ENCODE measurements at regions not wholly inside any gene's neighbourhood (a gene's known extent, or its start where the extent isn't known, plus 50 kb on each side); places are given as distances from the start of the nearest gene placed in this dataset.

- H3K27me3 ChIP-seq (ENCODE audit: control insufficient read depth in 1 of 2, insufficient read depth in 2 of 2, low read length in 2 of 2) = peaks cover 0 to 2% of the 10 kb centered on the region in 2 donors
- no peaks in the 10 kb centered on the region for H3K9me3 ChIP-seq (ENCODE audit: control insufficient read depth in 2 of 2, low read length in 2 of 2)
- no peaks in the 10 kb centered on the region for H3K36me3 ChIP-seq (ENCODE audit: control insufficient read depth in 2 of 2, insufficient read depth in 2 of 2, low read length in 2 of 2)
- H3K27ac ChIP-seq (ENCODE audit: low read length) = no peak overlapping the region
- no peak overlapping the region for H3K4me3 ChIP-seq (ENCODE audit: low read length in 2 of 2)
- no peak overlapping the region for H3K9ac ChIP-seq (ENCODE audit: low read length in 2 of 2)
- H3K4me1 ChIP-seq (ENCODE audit: control insufficient read depth, insufficient read depth, low read length) = no peaks in the 10 kb centered on the region
These were observed 66.8 kb upstream of the RFC3 start for GRCh38 chr13:33751151-33751550.

- Histone ChIP-seq H3K36me3 (ENCODE audit: control insufficient read depth in 2 of 2, insufficient read depth in 2 of 2, low read length in 2 of 2) (no peaks in the 10 kb centered on the region), H3K27me3 (ENCODE audit: control insufficient read depth in 1 of 2, insufficient read depth in 2 of 2, low read length in 2 of 2) (peaks cover 0 to 2% of the 10 kb centered on the region in 2 donors), H3K4me1 (ENCODE audit: control insufficient read depth, insufficient read depth, low read length) (no peaks in the 10 kb centered on the region), H3K9ac (ENCODE audit: low read length in 2 of 2) (no peak overlapping the region), H3K4me3 (ENCODE audit: low read length in 2 of 2) (no peak overlapping the region), H3K9me3 (ENCODE audit: control insufficient read depth in 2 of 2, low read length in 2 of 2) (no peaks in the 10 kb centered on the region), H3K27ac (ENCODE audit: low read length) (no peak overlapping the region)
These were observed 65.9 kb upstream of the RFC3 start for GRCh38 chr13:33752094-33752493.

GRCh38 chr13:33752597-33752996, 65.4 kb upstream of the RFC3 start:
- Histone ChIP-seq H3K9me3 (ENCODE audit: control insufficient read depth in 2 of 2, low read length in 2 of 2) (no peaks in the 10 kb centered on the region), H3K27ac (ENCODE audit: low read length) (no peak overlapping the region), H3K4me1 (ENCODE audit: control insufficient read depth, insufficient read depth, low read length) (no peaks in the 10 kb centered on the region), H3K36me3 (ENCODE audit: control insufficient read depth in 2 of 2, insufficient read depth in 2 of 2, low read length in 2 of 2) (no peaks in the 10 kb centered on the region), H3K4me3 (ENCODE audit: low read length in 2 of 2) (no peak overlapping the region), H3K27me3 (ENCODE audit: control insufficient read depth in 1 of 2, insufficient read depth in 2 of 2, low read length in 2 of 2) (peaks cover 0 to 2% of the 10 kb centered on the region in 2 donors), H3K9ac (ENCODE audit: low read length in 2 of 2) (no peak overlapping the region)

- Histone ChIP-seq H3K36me3 (ENCODE audit: control insufficient read depth in 2 of 2, insufficient read depth in 2 of 2, low read length in 2 of 2) (no peaks in the 10 kb centered on the region), H3K4me1 (ENCODE audit: control insufficient read depth, insufficient read depth, low read length) (no peaks in the 10 kb centered on the region), H3K9ac (ENCODE audit: low read length in 2 of 2) (no peak overlapping the region), H3K4me3 (ENCODE audit: low read length in 2 of 2) (no peak overlapping the region), H3K27ac (ENCODE audit: low read length) (no peak overlapping the region), H3K27me3 (ENCODE audit: control insufficient read depth in 1 of 2, insufficient read depth in 2 of 2, low read length in 2 of 2) (peaks cover 0 to 2% of the 10 kb centered on the region in 2 donors), H3K9me3 (ENCODE audit: control insufficient read depth in 2 of 2, low read length in 2 of 2) (no peaks in the 10 kb centered on the region)
These were observed 61.0 kb upstream of the RFC3 start for GRCh38 chr13:33756929-33757328.

GRCh38 chr13:33757713-33758112, 60.2 kb upstream of the RFC3 start:
- Histone ChIP-seq H3K9ac (ENCODE audit: low read length in 2 of 2) (no peak overlapping the region), H3K36me3 (ENCODE audit: control insufficient read depth in 2 of 2, insufficient read depth in 2 of 2, low read length in 2 of 2) (no peaks in the 10 kb centered on the region), H3K9me3 (ENCODE audit: control insufficient read depth in 2 of 2, low read length in 2 of 2) (no peaks in the 10 kb centered on the region), H3K4me3 (ENCODE audit: low read length in 2 of 2) (no peak overlapping the region), H3K4me1 (ENCODE audit: control insufficient read depth, insufficient read depth, low read length) (no peaks in the 10 kb centered on the region), H3K27me3 (ENCODE audit: control insufficient read depth in 1 of 2, insufficient read depth in 2 of 2, low read length in 2 of 2) (no peaks in the 10 kb centered on the region), H3K27ac (ENCODE audit: low read length) (no peak overlapping the region)

GRCh38 chr13:33758113-33758512, 59.8 kb upstream of the RFC3 start:
- no peaks in the 10 kb centered on the region for H3K9me3 ChIP-seq (ENCODE audit: control insufficient read depth in 2 of 2, low read length in 2 of 2)
- H3K36me3 ChIP-seq (ENCODE audit: control insufficient read depth in 2 of 2, insufficient read depth in 2 of 2, low read length in 2 of 2) = no peaks in the 10 kb centered on the region
- no peak overlapping the region for H3K9ac ChIP-seq (ENCODE audit: low read length in 2 of 2)
- H3K4me3 ChIP-seq (ENCODE audit: low read length in 2 of 2) = no peak overlapping the region
- H3K27me3 ChIP-seq (ENCODE audit: control insufficient read depth in 1 of 2, insufficient read depth in 2 of 2, low read length in 2 of 2) = no peaks in the 10 kb centered on the region
- no peak overlapping the region for H3K27ac ChIP-seq (ENCODE audit: low read length)
- no peaks in the 10 kb centered on the region for H3K4me1 ChIP-seq (ENCODE audit: control insufficient read depth, insufficient read depth, low read length)

- Histone ChIP-seq H3K9me3 (ENCODE audit: control insufficient read depth in 2 of 2, low read length in 2 of 2) (no peaks in the 10 kb centered on the region), H3K4me3 (ENCODE audit: low read length in 2 of 2) (no peak overlapping the region), H3K27ac (ENCODE audit: low read length) (no peak overlapping the region), H3K27me3 (ENCODE audit: control insufficient read depth in 1 of 2, insufficient read depth in 2 of 2, low read length in 2 of 2) (no peaks in the 10 kb centered on the region), H3K4me1 (ENCODE audit: control insufficient read depth, insufficient read depth, low read length) (no peaks in the 10 kb centered on the region), H3K36me3 (ENCODE audit: control insufficient read depth in 2 of 2, insufficient read depth in 2 of 2, low read length in 2 of 2) (no peaks in the 10 kb centered on the region), H3K9ac (ENCODE audit: low read length in 2 of 2) (no peak overlapping the region)
These were observed 56.2 kb upstream of the RFC3 start for GRCh38 chr13:33761740-33762139.

- peaks cover 0 to 2% of the 10 kb centered on the region in 2 donors for H3K9me3 ChIP-seq (ENCODE audit: control insufficient read depth in 2 of 2, low read length in 2 of 2)
- no peaks in the 10 kb centered on the region for H3K36me3 ChIP-seq (ENCODE audit: control insufficient read depth in 2 of 2, insufficient read depth in 2 of 2, low read length in 2 of 2)
- H3K4me1 ChIP-seq (ENCODE audit: control insufficient read depth, insufficient read depth, low read length) = no peaks in the 10 kb centered on the region
- H3K9ac ChIP-seq (ENCODE audit: low read length in 2 of 2) = no peak overlapping the region
- H3K27ac ChIP-seq (ENCODE audit: low read length) = no peak overlapping the region
- H3K4me3 ChIP-seq (ENCODE audit: low read length in 2 of 2) = no peak overlapping the region
- H3K27me3 ChIP-seq (ENCODE audit: control insufficient read depth in 1 of 2, insufficient read depth in 2 of 2, low read length in 2 of 2) = no peaks in the 10 kb centered on the region
These were observed 54.9 kb upstream of the RFC3 start for GRCh38 chr13:33763021-33763420.

- Histone ChIP-seq H3K27ac (ENCODE audit: low read length) (no peak overlapping the region), H3K9ac (ENCODE audit: low read length in 2 of 2) (no peak overlapping the region), H3K4me1 (ENCODE audit: control insufficient read depth, insufficient read depth, low read length) (no peaks in the 10 kb centered on the region), H3K27me3 (ENCODE audit: control insufficient read depth in 1 of 2, insufficient read depth in 2 of 2, low read length in 2 of 2) (no peaks in the 10 kb centered on the region), H3K36me3 (ENCODE audit: control insufficient read depth in 2 of 2, insufficient read depth in 2 of 2, low read length in 2 of 2) (no peaks in the 10 kb centered on the region), H3K9me3 (ENCODE audit: control insufficient read depth in 2 of 2, low read length in 2 of 2) (peaks cover 0 to 2% of the 10 kb centered on the region in 2 donors), H3K4me3 (ENCODE audit: low read length in 2 of 2) (no peak overlapping the region)
These were observed 53.2 kb upstream of the RFC3 start for GRCh38 chr13:33764716-33765115.

- Histone ChIP-seq H3K36me3 (ENCODE audit: control insufficient read depth in 2 of 2, insufficient read depth in 2 of 2, low read length in 2 of 2) (no peaks in the 10 kb centered on the region), H3K4me1 (ENCODE audit: control insufficient read depth, insufficient read depth, low read length) (no peaks in the 10 kb centered on the region), H3K27ac (ENCODE audit: low read length) (no peak overlapping the region), H3K4me3 (ENCODE audit: low read length in 2 of 2) (no peak overlapping the region), H3K9me3 (ENCODE audit: control insufficient read depth in 2 of 2, low read length in 2 of 2) (peaks cover 0 to 2% of the 10 kb centered on the region in 2 donors), H3K9ac (ENCODE audit: low read length in 2 of 2) (no peak overlapping the region), H3K27me3 (ENCODE audit: control insufficient read depth in 1 of 2, insufficient read depth in 2 of 2, low read length in 2 of 2) (no peaks in the 10 kb centered on the region)
These were observed 51.4 kb upstream of the RFC3 start for GRCh38 chr13:33766329-33767123.

- H3K36me3 ChIP-seq (ENCODE audit: control insufficient read depth in 2 of 2, insufficient read depth in 2 of 2, low read length in 2 of 2) = no peaks in the 10 kb centered on the region
- H3K9ac ChIP-seq (ENCODE audit: low read length in 2 of 2) = no peak overlapping the region
- peaks cover 0 to 2% of the 10 kb centered on the region in 2 donors for H3K9me3 ChIP-seq (ENCODE audit: control insufficient read depth in 2 of 2, low read length in 2 of 2)
- H3K4me3 ChIP-seq (ENCODE audit: low read length in 2 of 2) = no peak overlapping the region
- no peaks in the 10 kb centered on the region for H3K4me1 ChIP-seq (ENCODE audit: control insufficient read depth, insufficient read depth, low read length)
- H3K27me3 ChIP-seq (ENCODE audit: control insufficient read depth in 1 of 2, insufficient read depth in 2 of 2, low read length in 2 of 2) = no peaks in the 10 kb centered on the region
- no peak overlapping the region for H3K27ac ChIP-seq (ENCODE audit: low read length)
These were observed 50.8 kb upstream of the RFC3 start for GRCh38 chr13:33767140-33767539.

All from stomach smooth muscle (tissue), 2 donors.